ENCODE measurements at regions not wholly inside any gene's neighbourhood (a gene's known extent, or its start where the extent isn't known, plus 50 kb on each side); places are given as distances from the start of the nearest gene placed in this dataset.
A peak's percentile ranks its signal among the peaks of the same experiment; 100 is the strongest.

GRCh38 chr10:88179831-88180230 is 316.4 kb downstream of the PTEN start:
- no peak for DNase-seq

DNA sequence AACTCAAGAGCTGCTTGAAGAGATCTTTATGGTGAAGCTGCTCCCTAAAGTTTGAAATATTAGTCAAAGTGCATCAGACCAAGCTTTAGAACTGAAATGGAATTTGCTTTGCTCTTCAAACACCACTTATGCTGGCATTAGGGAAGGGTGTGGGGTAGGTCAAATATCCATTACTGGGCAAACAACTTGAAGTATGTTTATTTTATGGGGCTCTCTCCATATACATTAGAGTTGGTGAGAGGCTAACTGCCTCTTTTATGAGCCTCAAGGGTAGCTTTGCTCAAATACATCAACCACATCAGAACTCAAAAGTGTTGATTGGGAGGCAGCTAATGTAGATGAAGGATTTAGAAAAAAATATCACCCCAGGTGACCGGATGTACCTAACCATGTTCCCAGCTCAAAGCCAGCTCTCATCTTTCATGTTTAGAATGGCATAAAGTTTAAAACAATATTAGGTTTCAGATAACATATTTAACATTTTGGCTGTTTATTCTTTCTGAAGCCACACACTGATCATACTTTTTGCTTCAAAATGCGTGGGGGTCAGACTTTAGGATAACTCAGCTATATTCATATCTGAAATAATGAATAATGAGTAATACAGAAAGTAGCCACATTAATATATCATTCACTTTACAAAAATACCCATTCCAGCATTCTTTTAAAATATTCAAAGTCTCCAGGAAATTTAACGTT is 318.6 kb downstream of the PTEN start:
- DNase-seq, result no peak

DNA sequence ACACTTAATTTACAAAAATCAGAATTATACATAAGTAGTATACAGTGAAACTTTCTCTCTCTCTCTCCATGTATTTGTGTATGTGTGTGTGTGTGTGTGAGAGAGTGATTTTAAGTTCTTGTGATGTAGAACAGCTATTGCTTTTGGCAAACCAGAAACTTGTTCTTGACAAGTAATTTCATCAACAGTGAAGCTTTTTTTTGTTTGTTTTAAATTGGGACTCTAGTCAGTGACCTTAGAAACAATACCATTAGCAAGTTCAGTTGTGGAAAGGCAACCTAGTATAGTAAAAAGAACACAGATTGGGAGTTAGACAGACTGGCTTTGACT is 319.1 kb downstream of the PTEN start:
- no peak for DNase-seq

DNA sequence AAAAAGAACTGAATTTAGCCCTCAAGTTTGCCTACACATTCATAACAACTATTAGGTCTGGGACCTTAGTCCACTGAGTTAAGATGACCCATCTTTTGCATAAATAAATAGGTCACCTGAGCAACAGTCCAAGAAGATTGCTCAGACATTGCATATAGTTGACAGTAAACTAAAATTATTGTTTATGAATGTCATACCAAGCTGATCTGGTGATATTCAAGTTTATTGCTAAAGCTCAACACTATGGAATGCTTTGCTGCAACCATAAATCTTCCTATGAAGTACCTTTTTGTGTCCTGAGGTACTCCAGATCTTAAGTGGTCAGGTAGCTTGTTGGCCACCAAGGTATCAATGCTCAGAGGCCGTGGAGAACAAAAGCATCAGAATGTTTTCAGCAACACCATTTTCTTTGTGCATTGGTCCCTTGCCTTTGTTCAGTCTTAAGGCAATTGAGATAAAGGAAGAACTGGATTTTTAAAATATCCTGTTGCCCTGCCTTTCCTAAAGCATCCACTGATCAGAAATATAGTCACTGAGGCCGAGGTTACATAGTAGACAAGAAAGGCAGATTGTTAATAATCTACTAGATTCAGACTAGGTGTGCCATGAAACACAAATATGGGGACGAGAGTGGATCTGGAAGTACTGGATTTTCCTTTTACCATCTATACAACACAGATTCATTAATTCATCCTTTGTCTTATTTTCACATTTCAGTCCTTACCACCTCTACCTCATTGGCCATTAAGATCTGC is 321.3 kb downstream of the PTEN start:
- no peak for DNase-seq

DNA sequence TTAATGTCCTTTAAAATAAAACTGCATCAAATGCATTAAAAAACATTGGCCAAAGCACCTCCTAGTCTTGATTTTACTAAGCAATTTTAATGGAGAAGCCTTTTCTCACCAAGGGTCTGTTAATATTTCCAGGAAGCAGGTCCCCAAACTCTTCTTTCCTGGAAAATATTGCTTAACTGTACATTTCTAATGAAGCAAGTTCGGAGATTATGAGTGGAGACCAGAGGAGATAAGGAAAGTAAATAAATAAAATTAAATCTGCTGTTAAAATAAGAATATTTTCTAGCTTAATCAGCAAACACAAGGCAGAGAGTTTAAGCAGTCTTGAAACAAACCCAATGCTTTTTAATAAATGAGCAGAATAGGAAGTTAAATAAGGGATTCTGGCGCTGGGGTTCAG is 322.4 kb downstream of the PTEN start:
- DNase-seq, result no peak

DNA sequence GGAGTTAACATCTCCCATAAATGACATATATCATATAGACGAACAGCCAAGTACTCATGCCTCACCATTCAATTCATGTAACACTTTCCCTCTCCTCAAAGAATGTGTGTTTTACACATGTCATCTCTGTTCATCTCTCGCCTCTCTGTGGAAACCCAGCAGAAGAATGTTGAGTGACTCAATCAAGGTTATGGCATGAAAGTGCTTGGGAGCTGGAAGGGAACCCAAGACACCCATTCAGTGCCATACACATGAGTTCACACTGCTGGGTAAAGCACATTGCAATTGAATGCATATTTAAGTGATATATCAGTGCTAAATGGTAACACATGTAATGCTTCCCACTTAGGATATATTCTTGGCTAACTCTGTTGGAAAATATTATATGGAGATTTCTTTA is 322.9 kb downstream of the PTEN start:
- DNase-seq, result no peak

DNA sequence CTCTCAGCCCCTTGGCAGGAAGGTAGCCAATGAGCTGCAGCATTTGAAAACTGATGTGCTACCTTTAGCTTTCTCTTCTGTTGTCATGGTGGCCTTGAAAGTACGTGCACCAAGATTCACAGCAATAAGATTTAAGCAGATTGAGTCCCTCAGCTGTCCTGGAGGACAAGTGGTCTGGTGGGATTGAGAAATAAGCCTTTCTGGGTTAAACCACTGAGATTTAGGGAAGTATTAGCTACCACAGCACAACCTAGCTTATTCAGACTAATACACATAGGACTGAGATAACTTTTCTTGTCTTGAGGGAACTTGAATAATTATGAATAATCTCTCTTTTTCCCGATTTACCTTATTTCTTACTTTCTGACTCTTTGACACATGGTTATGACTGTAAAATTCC is 324.0 kb downstream of the PTEN start:
- DNase-seq, result no peak

DNA sequence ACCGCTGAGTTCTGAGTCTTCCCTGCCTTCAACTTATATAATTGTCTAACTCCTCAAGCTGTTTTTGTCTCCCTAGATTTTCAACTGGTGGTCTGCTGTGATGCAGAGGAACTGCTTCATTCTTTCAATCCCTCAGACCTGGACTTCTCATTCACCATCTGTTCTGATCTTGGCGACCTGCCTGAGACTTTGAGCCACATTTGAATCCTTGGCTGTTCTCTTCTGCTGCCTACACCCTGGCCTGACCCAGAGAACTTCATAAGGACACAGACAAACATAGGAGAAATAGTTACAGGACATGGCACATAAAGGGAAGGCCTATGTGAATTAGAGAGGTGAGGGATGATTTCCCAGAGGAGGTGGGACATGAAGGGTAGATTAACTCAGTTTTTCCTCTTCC is 326.7 kb downstream of the PTEN start:
- no peak for DNase-seq

DNA sequence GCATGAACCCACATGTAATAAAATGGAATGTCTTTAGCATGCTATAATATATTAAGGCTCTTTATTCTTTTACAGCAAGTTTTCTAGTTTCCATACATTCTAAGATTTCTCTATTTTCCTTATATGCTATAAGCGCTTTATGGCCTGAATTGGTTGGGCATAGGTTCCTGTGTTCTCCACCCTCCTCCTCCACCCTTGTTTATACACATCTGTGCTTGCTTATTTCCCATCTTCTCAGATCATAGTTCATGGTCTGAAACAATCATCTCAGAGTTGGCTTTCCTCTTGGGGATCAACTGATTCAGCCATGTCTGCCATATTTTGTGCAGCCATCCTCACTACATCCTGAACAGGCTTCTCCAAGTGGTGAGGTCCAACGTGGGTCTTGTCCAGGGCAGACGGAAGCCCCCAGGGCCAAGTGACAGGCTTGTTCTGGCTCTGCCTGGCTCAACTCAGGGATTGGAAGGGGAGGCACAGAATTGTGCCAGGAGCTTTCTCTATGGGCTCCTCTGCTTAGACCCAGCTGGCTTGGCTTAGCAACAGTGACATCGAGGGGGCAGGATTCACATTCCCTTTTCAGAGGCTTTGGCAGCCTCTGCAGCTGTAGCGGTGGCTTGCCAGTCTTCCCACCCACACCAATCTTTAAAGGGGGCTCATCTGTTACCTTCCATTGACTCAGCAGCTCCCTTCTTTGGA is 327.3 kb downstream of the PTEN start:
- no peak for DNase-seq

DNA sequence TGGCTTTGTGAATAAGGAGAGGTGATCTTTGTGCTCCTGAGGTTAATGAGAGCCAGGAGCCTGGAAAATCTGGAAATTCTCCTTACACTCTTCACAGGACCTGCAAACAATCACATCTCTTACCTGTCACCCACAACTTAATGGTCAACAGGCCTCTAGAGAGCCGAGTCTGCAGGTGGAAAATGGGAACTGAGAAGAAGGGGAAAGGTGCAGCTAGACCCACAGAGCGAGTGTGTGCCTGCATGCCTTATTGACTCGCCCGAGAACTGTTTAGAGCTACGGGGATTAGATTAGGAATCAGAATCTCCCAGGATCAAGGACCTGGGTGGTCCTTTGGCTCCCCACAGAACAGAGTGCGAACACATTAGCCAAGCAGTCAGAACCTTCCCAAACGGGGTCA is 329.6 kb downstream of the PTEN start:
- DNase-seq, result no peak

- DNase-seq, result peak in 1 of 2 experiments; percentile 12
Measured at GRCh38 chr10:88194041-88194887, 330.8 kb downstream of the PTEN start.

DNA sequence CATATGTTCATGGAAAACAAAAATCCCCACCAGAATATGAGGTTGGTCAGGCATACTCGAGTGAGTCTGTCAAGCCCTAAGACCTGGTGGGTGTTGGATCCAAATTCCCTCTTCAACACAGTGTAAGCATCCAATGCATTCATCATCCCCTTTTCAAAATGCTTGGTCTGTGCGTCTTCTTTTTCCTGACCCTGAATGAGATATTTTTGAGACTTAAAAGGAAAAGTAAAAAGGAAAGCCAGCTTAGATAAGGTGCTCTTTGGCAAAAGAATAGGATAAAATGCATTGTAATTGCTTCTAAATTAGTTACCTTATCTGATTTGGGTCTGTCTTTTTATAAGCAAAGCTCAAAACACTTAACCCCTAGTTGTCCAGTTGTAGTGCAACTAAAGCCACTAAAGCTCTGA is 331.5 kb downstream of the PTEN start:
- no peak for DNase-seq

GRCh38 chr10:88195841-88196240 is 332.4 kb downstream of the PTEN start:
- no peak for DNase-seq

GRCh38 chr10:88196291-88196690 is 332.9 kb downstream of the PTEN start:
- no peak for DNase-seq

GRCh38 chr10:88198023-88198422 is 334.6 kb downstream of the PTEN start:
- DNase-seq, result no peak

- no peak for DNase-seq
Measured at GRCh38 chr10:88200312-88201032, 337.0 kb downstream of the PTEN start.

DNA sequence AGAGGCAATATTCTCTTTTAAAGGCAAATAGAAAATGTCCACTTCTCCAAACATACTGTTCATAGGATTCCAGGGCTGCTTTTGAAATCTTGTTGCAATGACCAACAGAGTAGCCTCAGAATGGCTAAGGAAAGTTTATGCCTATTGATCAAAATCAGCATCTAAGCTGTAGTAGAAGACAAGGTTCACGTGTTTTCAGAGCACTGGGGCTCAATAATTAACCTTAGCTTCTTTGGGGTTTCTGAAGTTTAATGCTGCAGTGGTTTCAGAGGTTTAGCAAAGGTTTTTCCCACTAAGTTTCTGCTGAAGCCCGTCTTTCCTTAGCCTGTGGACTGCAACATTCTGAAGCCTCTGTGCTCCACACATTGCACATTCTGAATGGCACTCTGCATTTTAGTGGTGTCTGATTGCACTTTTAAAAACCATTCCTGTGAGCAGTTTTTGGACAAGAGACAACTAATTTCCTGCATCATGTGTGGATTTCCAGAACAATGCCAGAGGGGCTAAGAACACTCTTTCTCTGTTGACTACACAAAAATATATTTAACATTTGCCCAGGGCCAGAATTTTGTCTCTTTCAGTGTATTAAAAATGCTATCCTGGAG is 342.5 kb downstream of the PTEN start:
- no peak for DNase-seq

DNA sequence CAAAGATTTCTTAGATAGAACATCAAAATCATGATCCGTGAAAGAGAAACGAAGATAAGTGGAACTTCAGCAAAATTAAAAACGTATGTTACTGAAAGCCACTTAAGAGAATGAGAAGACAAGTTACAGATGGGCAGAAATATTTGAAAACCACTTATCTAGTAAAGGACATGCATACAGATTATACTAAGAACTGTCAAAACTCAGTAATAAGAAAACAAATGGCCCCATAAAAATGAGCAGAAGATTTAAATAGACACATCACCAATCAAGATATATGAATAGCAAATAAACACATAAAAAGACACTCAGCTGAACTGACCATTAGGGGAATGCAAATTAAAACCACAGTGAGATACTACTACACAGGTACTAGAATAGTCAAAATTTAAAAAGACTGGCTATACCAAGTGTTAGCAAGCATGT is 343.7 kb downstream of the PTEN start:
- no peak for DNase-seq

DNA sequence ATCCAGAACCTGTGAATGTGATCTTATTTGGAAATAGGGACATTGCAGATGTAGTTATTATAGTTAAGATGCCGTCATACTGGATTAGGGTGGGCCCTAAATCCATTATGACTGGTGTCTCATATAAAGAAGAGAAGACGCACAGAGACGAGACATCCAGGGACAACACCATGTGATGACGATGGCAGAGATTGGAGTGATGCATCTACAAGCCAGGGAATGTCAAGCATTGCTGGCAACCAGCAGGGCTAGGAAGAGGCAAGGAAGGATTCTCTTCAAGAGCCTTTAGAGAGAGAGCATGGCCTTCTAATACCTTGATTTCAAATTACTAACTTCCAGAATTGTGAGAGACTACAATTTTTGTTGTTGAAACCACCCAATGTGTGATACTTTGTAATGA is 345.8 kb downstream of the PTEN start:
- DNase-seq, result no peak

DNA sequence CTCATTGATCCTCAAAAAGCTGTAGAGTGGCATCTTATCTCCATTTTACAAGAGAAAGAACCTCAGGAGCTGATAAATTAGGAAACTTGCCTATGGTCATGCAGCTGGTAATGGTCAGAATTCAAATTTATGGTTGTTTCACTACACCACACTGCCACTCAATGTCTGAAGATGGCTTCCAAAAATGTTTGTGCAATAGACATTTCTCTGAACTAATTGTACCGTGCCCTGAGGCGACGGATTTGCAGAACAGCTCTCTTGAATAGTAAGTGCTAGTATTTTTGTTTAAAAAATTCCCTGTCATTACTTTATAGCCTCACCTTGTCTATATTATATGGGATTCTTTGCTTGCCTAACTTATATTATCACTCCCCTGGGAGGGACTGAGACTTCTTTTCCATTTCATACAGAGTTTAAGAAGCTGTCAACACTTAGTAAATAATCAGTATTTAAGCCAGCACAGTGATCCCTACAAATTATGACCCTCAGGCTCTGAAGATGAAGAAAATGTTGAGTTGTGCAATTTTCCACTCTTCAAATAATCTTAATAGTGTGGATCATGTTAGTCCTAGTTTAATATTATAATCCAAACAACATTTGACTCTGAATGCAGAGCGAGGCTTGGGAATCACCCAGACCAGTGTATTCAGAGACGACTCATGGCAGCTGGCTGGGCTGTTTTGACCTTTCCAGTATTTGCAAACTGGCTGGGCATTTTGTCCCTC is 346.6 kb downstream of the PTEN start:
- DNase-seq, result no peak

- no peak for DNase-seq
Measured at GRCh38 chr10:88211230-88211629, 347.8 kb downstream of the PTEN start.
